Dendritic cell treated with granulocyte-macrophage colony-stimulating factor and Interleukin-4, amounts not matched to agents 40 ng/mL and 50 ng/mL, for 4 days (primary cell): ENCODE measurements at regions not wholly inside any gene's neighbourhood (a gene's known extent, or its start where the extent isn't known, plus 50 kb on each side); places are given as distances from the start of the nearest gene placed in this dataset.
"Not testable (repeated sequence)": the region's sequence is repeated elsewhere in the genome, so short reads cannot be mapped to it uniquely, and the experiment has no call there.

ENCODE experiments used
- H3K27ac Mint-ChIP-seq: one replicate; pipeline ENCODE4 v1.8.0; 2022; ENCODE audit warnings: mild to moderate bottlenecking, mixed read lengths
- H3K27me3 Mint-ChIP-seq: one replicate; pipeline ENCODE4 v1.8.0; 2022; ENCODE audit warnings: mild to moderate bottlenecking, mixed read lengths
- H3K36me3 Mint-ChIP-seq: one replicate; pipeline ENCODE4 v1.8.0; 2022; ENCODE audit warnings: low read depth, mixed read lengths
- H3K4me1 Mint-ChIP-seq: one replicate; pipeline ENCODE4 v1.8.0; 2022; ENCODE audit warnings: low read depth, mixed read lengths
- H3K4me3 Mint-ChIP-seq: one replicate; pipeline ENCODE4 v1.8.0; 2022; ENCODE audit warnings: mild to moderate bottlenecking, moderate library complexity, mixed read lengths
- H3K9me3 Mint-ChIP-seq: one replicate; pipeline ENCODE4 v1.8.0; 2022; ENCODE audit warnings: mixed read lengths
- intact Hi-C: fragments of 100-400 bp; cut with micrococcal nuclease; formaldehyde crosslinking; loops from one replicate; pipeline ENCODE4 v1.15.0; 2022

DNA sequence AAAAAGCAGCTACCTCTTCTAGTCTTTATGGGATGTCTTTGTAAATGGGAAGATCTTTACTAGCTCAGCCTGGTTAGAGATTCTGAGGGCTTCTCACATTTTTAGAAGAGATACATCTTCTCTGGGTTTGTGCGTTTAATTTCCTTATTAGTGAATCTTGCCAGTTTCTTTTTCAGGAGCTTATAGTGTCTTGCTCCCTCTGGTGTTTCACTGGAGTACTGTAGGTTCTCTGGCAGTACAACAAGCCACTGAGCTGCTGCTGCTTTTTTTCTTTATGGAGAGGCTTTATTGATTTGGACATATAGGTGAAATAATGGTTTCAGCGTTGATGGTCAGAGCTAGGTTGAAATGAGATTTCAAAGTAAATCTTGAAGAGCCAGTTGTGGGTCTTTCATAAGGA lies 82.9 kb downstream of the LAS1L start:
- Mint-ChIP-seq H3K4me3 (no peak overlapping the region), H3K4me1 (no peaks in the 10 kb centered on the region), H3K9me3 (peaks cover 6% of the 10 kb centered on the region), H3K27me3 (no peaks in the 10 kb centered on the region), H3K36me3 (no peaks in the 10 kb centered on the region), H3K27ac (no peak overlapping the region)
- intact Hi-C loops, result no loop called here

DNA sequence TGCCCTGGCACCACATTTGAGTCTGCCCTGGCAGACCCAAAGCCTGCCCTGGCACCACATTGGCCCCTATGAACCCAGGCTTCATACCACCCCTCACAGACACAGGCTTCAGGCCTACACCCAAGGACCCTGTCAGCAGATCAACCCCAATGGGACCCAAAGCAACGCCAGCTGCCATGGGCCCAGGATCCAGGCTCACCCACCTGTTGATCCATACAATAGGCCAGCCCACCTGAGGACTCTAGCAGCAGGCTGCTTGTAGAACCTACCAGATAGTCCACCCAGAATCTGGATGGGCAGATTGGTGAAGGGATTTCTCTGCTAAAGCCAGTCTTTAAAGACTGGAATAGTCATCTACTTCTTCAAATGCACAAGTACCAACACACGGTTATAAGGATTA lies 114.4 kb downstream of the LAS1L start:
- intact Hi-C loops, result no loop called here
- no peaks in the 10 kb centered on the region for H3K36me3 Mint-ChIP-seq
- no peaks in the 10 kb centered on the region for H3K9me3 Mint-ChIP-seq
- H3K4me1 Mint-ChIP-seq, result no peaks in the 10 kb centered on the region
- no peak overlapping the region for H3K4me3 Mint-ChIP-seq
- H3K27me3 Mint-ChIP-seq, result no peaks in the 10 kb centered on the region
- H3K27ac Mint-ChIP-seq, result no peak overlapping the region

- peak overlapping the region; percentile 71 for H3K4me3 Mint-ChIP-seq
- H3K4me1 Mint-ChIP-seq, H3K36me3 Mint-ChIP-seq, intact Hi-C loops, H3K9me3 Mint-ChIP-seq, H3K27ac Mint-ChIP-seq: not testable (repeated sequence)
- peaks cover 54% of the 10 kb centered on the region for H3K27me3 Mint-ChIP-seq
Measured at GRCh38 chrX:65407662-65408061, 126.9 kb downstream of the LAS1L start.

- Mint-ChIP-seq H3K27me3 (peaks cover 53% of the 10 kb centered on the region), H3K27ac (no peak overlapping the region), H3K36me3 (no peaks in the 10 kb centered on the region), H3K4me1 (peaks cover 6% of the 10 kb centered on the region), H3K4me3 (peak overlapping the region; percentile 71), H3K9me3 (no peaks in the 10 kb centered on the region)
- intact Hi-C loops, result no loop called here
Measured at GRCh38 chrX:65407157-65407626, 127.4 kb downstream of the LAS1L start.

- intact Hi-C loops, result no loop called here
- no peaks in the 10 kb centered on the region for H3K36me3 Mint-ChIP-seq
Measured at GRCh38 chrX:65406532-65406931, 128.1 kb downstream of the LAS1L start.

DNA sequence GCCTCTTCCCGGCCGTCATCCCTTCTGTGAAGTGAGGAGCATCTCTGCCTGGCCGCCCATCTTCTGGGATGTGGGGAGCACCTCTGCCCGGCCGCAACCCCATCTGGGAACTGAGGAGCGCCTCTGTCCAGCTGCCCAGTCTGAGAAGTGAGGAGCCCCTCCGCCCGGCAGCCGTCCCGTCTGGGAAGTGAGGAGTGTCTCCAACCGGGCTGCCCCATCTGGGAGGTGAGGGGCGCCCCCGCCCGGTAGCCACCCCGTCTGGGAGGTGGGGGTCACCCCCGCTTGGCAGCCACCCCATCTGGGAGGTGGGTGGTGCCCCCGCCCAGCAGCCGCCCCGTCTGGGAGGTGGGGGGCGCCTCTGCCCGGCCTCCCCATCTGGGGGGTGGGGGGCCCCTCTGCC lies 142.3 kb downstream of the LAS1L start:
- no peak overlapping the region for H3K4me3 Mint-ChIP-seq
- H3K27me3 Mint-ChIP-seq, result no peaks in the 10 kb centered on the region
- no peaks in the 10 kb centered on the region for H3K36me3 Mint-ChIP-seq
- peaks cover 35% of the 10 kb centered on the region for H3K9me3 Mint-ChIP-seq
- H3K27ac Mint-ChIP-seq, result no peak overlapping the region
- H3K4me1 Mint-ChIP-seq, result no peaks in the 10 kb centered on the region
- intact Hi-C loops, result no loop called here

More at GRCh38 chrX:65406532-65406931, 128.1 kb downstream of the LAS1L start:
- H3K4me3 Mint-ChIP-seq, result peak overlapping the region; percentile 71
- no peak overlapping the region for H3K27ac Mint-ChIP-seq
- peaks cover 51% of the 10 kb centered on the region for H3K27me3 Mint-ChIP-seq
- H3K9me3 Mint-ChIP-seq, result no peaks in the 10 kb centered on the region
- peaks cover 6% of the 10 kb centered on the region for H3K4me1 Mint-ChIP-seq

GRCh38 chrX:65389120-65389519 lies 145.5 kb downstream of the LAS1L start:
- H3K27ac Mint-ChIP-seq, H3K4me1 Mint-ChIP-seq, H3K27me3 Mint-ChIP-seq, H3K36me3 Mint-ChIP-seq, H3K4me3 Mint-ChIP-seq, intact Hi-C loops: not testable (repeated sequence)
- peaks cover 31% of the 10 kb centered on the region for H3K9me3 Mint-ChIP-seq
